Astrocyte (in vitro differentiated cells and primary cell): ENCODE measurements at regions not wholly inside any gene's neighbourhood (a gene's known extent, or its start where the extent isn't known, plus 50 kb on each side); places are given as distances from the start of the nearest gene placed in this dataset.

Source experiments
- DNase-seq: peaks from one replicate; pipeline ENCODE4 v3.0.0-alpha.2; 2010; ENCODE audit warnings: low read depth
- FAIRE-seq: peaks from 2 replicates; lab custom pipeline; 2011; peaks lifted over from hg19 to GRCh38; lab: Jason Lieb, UNC
- H2AFZ ChIP-seq: 2 replicates; pipeline ENCODE4 v1.6.0; 2012; ENCODE audit warnings: low read depth, low read length, inconsistent platforms
- H3K27ac ChIP-seq: 2 replicates; pipeline ENCODE4 v1.5.1; 2011; ENCODE audit warnings: low read depth, low read length, inconsistent platforms
- H3K27me3 ChIP-seq: 2 replicates; pipeline ENCODE4 v1.6.0; 2011; ENCODE audit warnings: low read length, inconsistent platforms; ENCODE audit not compliant: insufficient read depth
- H3K36me3 ChIP-seq: 2 replicates; pipeline ENCODE4 v1.5.1; 2011; ENCODE audit warnings: low read length, inconsistent platforms; ENCODE audit not compliant: insufficient read depth
- H3K4me1 ChIP-seq: 2 replicates; pipeline ENCODE4 v1.5.1; 2011; ENCODE audit warnings: low read length, inconsistent platforms; ENCODE audit not compliant: insufficient read depth
- H3K4me2 ChIP-seq: 2 replicates; pipeline ENCODE4 v1.6.0; 2012; ENCODE audit warnings: low read length, inconsistent platforms
- H3K4me3 ChIP-seq: 2 replicates; pipeline ENCODE4 v1.5.1; 2011; ENCODE audit warnings: low read depth, mild to moderate bottlenecking, low read length, inconsistent platforms; ENCODE audit not compliant: insufficient read depth
- H3K79me2 ChIP-seq: 2 replicates; pipeline ENCODE4 v1.6.0; 2012; ENCODE audit warnings: mild to moderate bottlenecking, low read length, inconsistent platforms; ENCODE audit not compliant: insufficient read depth
- H3K9ac ChIP-seq: 2 replicates; pipeline ENCODE4 v1.6.0; 2012; ENCODE audit warnings: mild to moderate bottlenecking, low read length, inconsistent platforms
- H3K9me3 ChIP-seq: 2 replicates; pipeline ENCODE4 v1.5.1; 2012; ENCODE audit warnings: low read depth, mild to moderate bottlenecking, low read length, inconsistent platforms; ENCODE audit not compliant: insufficient read depth
- H4K20me1 ChIP-seq: 2 replicates; pipeline ENCODE4 v1.6.0; 2012; ENCODE audit warnings: low read length, inconsistent platforms; ENCODE audit not compliant: insufficient read depth
- H3K27ac Mint-ChIP-seq: one replicate; pipeline ENCODE4 v1.8.0; 2021; ENCODE audit warnings: mild to moderate bottlenecking, mixed read lengths; ENCODE audit not compliant: unreplicated experiment
- H3K27me3 Mint-ChIP-seq: one replicate; pipeline ENCODE4 v1.8.0; 2021; ENCODE audit warnings: low read depth, mixed read lengths; ENCODE audit not compliant: unreplicated experiment
- H3K36me3 Mint-ChIP-seq: one replicate; pipeline ENCODE4 v1.8.0; 2021; ENCODE audit warnings: low read depth, mixed read lengths; ENCODE audit not compliant: unreplicated experiment
- H3K4me1 Mint-ChIP-seq: one replicate; pipeline ENCODE4 v1.8.0; 2021; ENCODE audit warnings: low read depth, mixed read lengths; ENCODE audit not compliant: unreplicated experiment
- H3K4me3 Mint-ChIP-seq: one replicate; pipeline ENCODE4 v1.8.0; 2021; ENCODE audit warnings: mild to moderate bottlenecking, moderate library complexity, mixed read lengths; ENCODE audit not compliant: unreplicated experiment
- H3K9me3 Mint-ChIP-seq: one replicate; pipeline ENCODE4 v1.8.0; 2021; ENCODE audit warnings: mild to moderate bottlenecking, mixed read lengths; ENCODE audit not compliant: unreplicated experiment
- EZH2 ChIP-seq: IDR thresholded peaks from 2 replicates; pipeline ENCODE4 v1.6.1; 2012; ENCODE audit warnings: mild to moderate bottlenecking, low read length, inconsistent platforms; ENCODE audit not compliant: insufficient read depth
- TF ChIP-seq, protein P1 (sequence below): IDR thresholded peaks from 2 replicates; pipeline ENCODE4 v1.5.1; 2011; ENCODE audit warnings: low read depth, mild to moderate bottlenecking, inconsistent platforms, low read length, moderate library complexity; ENCODE audit not compliant: insufficient read depth

- no peak for TF ChIP-seq EZH2
- TF ChIP-seq, protein P1, sequence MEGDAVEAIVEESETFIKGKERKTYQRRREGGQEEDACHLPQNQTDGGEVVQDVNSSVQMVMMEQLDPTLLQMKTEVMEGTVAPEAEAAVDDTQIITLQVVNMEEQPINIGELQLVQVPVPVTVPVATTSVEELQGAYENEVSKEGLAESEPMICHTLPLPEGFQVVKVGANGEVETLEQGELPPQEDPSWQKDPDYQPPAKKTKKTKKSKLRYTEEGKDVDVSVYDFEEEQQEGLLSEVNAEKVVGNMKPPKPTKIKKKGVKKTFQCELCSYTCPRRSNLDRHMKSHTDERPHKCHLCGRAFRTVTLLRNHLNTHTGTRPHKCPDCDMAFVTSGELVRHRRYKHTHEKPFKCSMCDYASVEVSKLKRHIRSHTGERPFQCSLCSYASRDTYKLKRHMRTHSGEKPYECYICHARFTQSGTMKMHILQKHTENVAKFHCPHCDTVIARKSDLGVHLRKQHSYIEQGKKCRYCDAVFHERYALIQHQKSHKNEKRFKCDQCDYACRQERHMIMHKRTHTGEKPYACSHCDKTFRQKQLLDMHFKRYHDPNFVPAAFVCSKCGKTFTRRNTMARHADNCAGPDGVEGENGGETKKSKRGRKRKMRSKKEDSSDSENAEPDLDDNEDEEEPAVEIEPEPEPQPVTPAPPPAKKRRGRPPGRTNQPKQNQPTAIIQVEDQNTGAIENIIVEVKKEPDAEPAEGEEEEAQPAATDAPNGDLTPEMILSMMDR: no peak
- Histone ChIP-seq H3K27me3 (no peaks in the 10 kb centered on the region), H2AFZ (no peak overlapping the region), H3K9ac (no peak overlapping the region), H3K27ac (no peak overlapping the region), H3K79me2 (no peaks in the 10 kb centered on the region), H3K4me2 (no peak overlapping the region), H3K4me1 (no peaks in the 10 kb centered on the region), H3K4me3 (no peak overlapping the region), H4K20me1 (no peaks in the 10 kb centered on the region), H3K9me3 (no peaks in the 10 kb centered on the region), H3K36me3 (no peaks in the 10 kb centered on the region)
- Mint-ChIP-seq H3K36me3 (peaks cover 2% of the 10 kb centered on the region), H3K4me3 (no peak overlapping the region), H3K27me3 (no peaks in the 10 kb centered on the region), H3K4me1 (no peaks in the 10 kb centered on the region), H3K27ac (no peak overlapping the region), H3K9me3 (peaks cover 6% of the 10 kb centered on the region)
- FAIRE-seq (no peak), DNase-seq (no peak)
Observed at GRCh38 chr14:66197276-66197675, 288.9 kb upstream of the CCDC196 start.

GRCh38 chr14:66206554-66206953, 279.6 kb upstream of the CCDC196 start:
- DNase-seq (no peak), FAIRE-seq (no peak)
- Histone ChIP-seq H3K4me2 (no peak overlapping the region), H3K27ac (no peak overlapping the region), H3K9ac (no peak overlapping the region), H3K4me1 (no peaks in the 10 kb centered on the region), H2AFZ (no peak overlapping the region), H3K36me3 (no peaks in the 10 kb centered on the region), H3K79me2 (no peaks in the 10 kb centered on the region), H4K20me1 (no peaks in the 10 kb centered on the region), H3K27me3 (no peaks in the 10 kb centered on the region), H3K9me3 (peaks cover 4% of the 10 kb centered on the region), H3K4me3 (no peak overlapping the region)
- H3K4me3 Mint-ChIP-seq: no peak overlapping the region
- H3K27me3 Mint-ChIP-seq: peaks cover 4% of the 10 kb centered on the region
- H3K27ac Mint-ChIP-seq: no peak overlapping the region
- TF ChIP-seq, protein P1: no peak
- no peak for TF ChIP-seq EZH2
- no peaks in the 10 kb centered on the region for H3K4me1 Mint-ChIP-seq
- H3K9me3 Mint-ChIP-seq: peaks cover 9% of the 10 kb centered on the region
- no peaks in the 10 kb centered on the region for H3K36me3 Mint-ChIP-seq

DNA sequence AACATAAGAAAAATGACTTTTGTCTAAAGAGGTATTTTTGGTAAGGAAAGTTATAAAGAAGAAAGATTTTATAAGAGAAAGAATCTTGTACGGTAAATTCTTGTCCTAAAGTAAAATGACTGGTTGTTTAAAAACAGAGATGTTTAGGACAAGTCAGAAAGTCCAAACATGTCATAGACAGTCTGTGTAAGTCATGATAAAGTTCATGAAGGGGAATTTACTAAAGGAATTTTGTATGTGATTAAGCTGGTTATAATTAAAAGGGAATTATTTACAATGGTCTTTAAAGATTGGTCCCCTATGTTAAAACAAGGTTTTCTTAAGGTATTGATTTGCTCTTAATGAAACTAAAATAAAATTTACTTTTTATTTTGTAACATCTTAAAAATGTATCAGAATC, 269.4 kb upstream of the CCDC196 start:
- Mint-ChIP-seq H3K4me3 (no peak overlapping the region), H3K36me3 (no peaks in the 10 kb centered on the region), H3K27ac (no peak overlapping the region), H3K9me3 (peaks cover 10% of the 10 kb centered on the region), H3K27me3 (no peaks in the 10 kb centered on the region), H3K4me1 (no peaks in the 10 kb centered on the region)
- Histone ChIP-seq H3K27me3 (no peaks in the 10 kb centered on the region), H3K4me2 (no peak overlapping the region), H3K4me1 (no peaks in the 10 kb centered on the region), H3K27ac (no peak overlapping the region), H4K20me1 (no peaks in the 10 kb centered on the region), H3K79me2 (no peaks in the 10 kb centered on the region), H3K9me3 (peaks cover 12% of the 10 kb centered on the region), H3K9ac (no peak overlapping the region), H2AFZ (no peak overlapping the region), H3K4me3 (no peak overlapping the region), H3K36me3 (no peaks in the 10 kb centered on the region)
- DNase-seq (no peak), FAIRE-seq (no peak)
- no peak for TF ChIP-seq EZH2
- TF ChIP-seq, protein P1: no peak
